Activated T-cell treated with anti-CD3 and anti-CD28 coated beads, Interleukin-2, amount 50 U/mL, for 48 hours (primary cell): ENCODE measurements at regions not wholly inside any gene's neighbourhood (a gene's known extent, or its start where the extent isn't known, plus 50 kb on each side); places are given as distances from the start of the nearest gene placed in this dataset.
A peak's percentile ranks its signal among the peaks of the same experiment; 100 is the strongest.
"Not testable (repeated sequence)": the region's sequence is repeated elsewhere in the genome, so short reads cannot be mapped to it uniquely, and the experiment has no call there.

Experiments
- DNase-seq, 2 experiments: peaks; one replicate each; pipeline ENCODE4 v3.0.0-alpha.2; 2020

DNA sequence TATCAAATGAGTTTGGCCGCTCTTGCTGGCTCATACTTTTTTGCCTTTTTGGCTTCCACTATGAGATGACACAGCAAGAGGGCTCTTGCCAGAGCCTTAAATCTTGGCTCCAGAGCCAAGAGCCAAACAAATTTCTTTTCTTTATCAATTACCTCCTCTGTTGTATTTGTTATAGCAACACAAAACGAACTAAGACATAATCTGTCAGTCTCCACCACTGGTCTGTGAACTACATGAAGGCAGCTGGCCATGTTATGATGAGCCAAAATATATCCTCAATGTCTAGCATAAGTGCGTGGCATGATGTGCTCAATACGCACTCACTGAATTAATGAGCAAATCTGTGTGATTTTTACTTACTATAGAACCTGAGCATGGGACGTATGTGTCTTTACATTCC, 220.0 kb upstream of the ZNF217 start:
- DNase-seq, result peak in 1 of 2 experiments; percentile 0

DNA sequence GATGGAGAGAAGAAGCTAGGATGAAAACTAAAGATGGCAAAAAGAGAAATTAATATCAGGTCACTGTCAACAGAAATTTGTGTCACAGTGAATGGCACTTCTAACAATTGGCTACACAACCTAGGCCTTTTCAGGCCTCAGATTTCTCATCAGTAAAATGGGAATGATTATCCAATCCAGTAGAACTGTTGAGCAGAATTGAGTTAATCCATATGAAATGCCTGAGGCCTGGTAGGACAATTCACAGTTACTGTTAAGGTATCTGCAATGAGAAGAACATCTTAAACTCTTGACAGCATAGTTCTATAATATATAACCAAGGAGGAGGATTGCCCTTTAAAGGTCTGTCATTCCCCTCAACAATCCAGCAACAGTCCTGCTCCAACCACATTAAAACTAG, 217.9 kb upstream of the ZNF217 start:
- DNase-seq, result no peak

DNA sequence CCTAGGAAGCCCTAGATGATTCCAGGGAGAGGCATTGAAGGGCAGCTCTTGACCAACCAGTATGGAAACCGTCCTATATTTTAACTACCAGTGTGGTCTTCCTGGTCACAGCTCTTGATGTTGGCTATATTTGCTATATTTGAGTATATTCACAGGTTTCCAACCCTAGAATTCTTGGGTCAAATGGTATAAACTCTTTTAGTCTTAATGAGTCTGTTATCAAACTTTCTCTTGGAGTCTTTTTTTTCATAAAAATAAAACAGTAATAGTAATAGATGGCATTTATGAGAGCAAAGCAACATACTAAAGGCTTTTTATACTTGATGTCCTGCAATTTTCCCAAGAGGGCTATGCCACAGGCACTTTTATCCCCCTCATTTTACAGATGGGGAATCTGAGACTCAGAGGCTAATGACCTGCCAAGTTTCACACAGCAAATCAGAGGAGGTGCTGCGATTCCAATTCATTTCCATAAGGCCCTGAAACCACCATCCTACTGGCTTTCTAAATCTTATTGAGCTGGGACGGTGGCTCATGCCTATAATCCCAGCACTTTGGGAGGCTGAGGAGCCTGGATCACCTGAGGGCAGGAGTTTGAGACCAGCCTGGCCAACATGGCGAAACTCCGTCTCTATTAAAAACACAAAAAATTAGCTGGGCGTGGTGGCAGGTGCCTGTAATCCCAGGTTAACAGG, 217.2 kb upstream of the ZNF217 start:
- DNase-seq, result no peak

DNA sequence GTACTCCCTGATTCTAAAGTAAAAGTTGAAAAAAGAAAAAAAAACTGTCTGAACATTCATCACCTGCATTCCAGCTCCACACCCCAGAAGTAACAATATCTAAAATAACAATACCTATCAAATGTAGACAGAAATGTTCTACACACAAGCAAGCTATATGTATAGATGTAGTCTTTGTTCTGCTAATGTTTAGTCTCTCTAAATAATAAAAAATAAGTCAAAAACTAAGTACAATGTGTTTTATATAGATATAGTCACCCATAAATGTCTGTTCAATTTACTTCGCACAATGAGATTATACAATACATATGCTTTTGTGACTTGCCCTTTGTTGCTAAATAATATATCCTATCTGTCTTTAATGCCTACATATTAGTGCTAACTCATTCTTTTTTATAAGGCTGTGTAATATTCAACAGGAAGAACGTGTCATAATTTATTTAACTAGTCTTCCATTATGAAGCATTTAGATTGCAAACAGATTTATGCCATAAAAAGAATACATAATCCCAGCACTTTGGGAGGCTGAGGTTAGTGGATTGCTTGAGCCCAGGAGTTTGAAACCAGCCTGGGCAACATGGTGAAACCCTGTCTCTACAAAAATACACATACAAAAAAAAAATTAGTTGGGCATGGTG, 216.2 kb upstream of the ZNF217 start:
- peak in 1 of 2 experiments; percentile 1 for DNase-seq

DNA sequence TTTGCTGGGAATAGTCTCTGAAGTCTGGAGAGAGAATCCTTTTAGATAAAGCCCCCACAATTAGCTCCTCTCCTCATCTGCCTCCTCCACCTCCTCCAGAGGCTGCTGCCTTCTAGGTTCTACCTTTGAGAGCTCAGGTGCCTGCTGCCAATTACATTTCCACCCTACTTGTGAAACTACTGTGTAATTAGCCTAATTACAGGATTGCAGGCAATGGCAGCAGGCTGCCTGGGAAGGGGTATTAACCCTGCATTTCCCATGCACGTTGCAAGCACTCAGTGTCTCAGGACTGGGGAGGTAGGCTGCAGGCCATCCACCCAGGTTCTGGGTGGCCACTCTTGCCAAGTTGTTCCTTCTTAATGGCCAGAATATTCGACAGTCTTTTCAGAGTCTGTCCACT, 215.6 kb upstream of the ZNF217 start:
- DNase-seq, result peak in 1 of 2 experiments; percentile 5

DNA sequence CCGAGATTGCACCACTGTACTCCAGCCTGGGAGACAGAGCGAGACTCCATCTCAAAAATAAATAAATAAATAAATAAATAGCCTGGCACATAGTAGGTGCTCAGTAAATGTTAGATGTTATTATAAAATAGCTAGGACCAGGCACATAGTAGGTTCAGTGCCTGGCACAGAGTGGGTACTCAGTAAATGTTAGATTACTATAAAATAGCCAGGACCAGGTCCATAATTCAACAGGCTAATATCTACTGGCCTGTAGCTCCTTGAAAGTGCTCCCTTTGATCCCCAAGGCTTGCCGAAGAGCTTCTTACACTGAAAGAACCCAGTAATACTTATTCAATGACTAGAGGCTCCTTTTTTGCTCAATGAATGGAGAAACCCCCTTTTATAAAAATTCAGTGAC, 215.1 kb upstream of the ZNF217 start:
- DNase-seq, result no peak

DNA sequence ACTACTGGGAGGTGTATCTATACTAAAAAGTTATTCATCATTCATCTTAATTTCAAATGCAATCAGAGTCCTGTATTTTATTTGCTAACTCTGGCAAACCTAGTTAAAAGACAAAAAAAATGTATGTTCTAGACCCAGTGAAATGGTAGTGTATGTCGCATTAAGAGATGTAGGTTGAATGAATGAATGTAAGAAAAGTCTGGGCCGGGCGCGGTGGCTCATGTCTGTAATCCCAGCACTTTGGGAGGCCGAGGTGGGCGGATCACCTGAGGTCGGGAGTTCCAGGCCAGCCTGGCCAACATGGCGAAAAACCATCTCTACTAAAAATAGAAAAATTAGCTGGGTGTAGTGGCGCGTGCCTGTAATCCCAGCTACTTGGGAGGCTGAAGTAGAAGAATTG, 214.7 kb upstream of the ZNF217 start:
- DNase-seq, result peak in 1 of 2 experiments; percentile 1

DNA sequence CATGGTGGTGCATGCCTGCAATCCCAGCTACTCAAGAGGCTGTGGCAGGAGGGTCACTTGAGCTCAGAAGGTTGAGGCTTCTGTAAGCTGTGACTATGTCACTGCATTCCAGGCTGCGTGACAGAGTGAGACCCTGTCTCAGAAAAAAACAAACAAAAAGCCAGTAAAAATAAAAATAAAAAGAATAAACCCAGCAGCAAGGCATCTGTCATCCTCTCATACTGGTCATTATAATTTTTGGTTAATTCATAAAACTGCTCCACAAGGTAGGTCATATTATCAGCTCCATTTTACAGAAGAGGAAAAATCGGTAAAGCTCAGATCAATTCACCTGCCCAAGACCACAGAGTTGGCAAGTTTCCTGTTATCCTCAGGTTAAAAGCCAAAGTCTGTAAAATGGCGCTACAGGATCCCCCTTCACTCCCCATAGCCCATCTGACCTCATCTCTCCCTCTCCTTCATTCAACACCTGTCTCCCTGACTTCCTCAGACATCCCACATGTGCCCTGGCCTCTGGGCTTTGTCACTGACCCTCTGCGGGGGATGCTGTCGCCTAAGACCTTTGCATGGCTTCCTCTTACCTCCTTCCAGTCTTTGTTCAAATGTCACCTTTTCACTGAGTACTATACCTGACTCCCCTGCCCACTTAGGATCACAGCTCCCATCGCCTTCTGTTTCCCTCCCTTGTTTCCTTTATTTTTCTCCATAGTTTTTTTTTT, 213.2 kb upstream of the ZNF217 start:
- DNase-seq, result peak in 1 of 2 experiments; percentile 8

DNA sequence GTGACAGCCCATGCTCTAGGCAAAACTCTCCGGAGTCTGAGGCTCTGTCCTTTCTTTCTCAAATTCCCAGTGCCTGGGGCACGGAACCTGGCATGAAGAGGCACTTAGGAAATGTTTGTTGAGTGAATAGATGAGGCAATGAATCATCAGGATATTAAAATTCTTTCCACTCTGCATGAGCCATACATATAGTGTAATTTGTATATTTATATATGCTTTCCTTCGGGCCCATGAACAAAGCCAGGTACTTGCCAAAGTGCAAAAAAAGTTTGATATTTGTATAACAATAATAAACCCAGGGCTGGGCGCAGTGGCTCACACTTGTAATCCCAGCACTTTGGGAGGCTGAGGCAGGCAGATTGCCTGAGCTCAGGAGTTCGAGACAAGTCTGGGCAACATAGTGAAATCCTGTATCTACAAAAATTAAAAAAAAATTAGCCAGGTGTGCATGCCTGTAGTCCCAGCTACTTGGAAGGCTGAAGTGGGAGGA, 212.3 kb upstream of the ZNF217 start:
- DNase-seq, result no peak

DNA sequence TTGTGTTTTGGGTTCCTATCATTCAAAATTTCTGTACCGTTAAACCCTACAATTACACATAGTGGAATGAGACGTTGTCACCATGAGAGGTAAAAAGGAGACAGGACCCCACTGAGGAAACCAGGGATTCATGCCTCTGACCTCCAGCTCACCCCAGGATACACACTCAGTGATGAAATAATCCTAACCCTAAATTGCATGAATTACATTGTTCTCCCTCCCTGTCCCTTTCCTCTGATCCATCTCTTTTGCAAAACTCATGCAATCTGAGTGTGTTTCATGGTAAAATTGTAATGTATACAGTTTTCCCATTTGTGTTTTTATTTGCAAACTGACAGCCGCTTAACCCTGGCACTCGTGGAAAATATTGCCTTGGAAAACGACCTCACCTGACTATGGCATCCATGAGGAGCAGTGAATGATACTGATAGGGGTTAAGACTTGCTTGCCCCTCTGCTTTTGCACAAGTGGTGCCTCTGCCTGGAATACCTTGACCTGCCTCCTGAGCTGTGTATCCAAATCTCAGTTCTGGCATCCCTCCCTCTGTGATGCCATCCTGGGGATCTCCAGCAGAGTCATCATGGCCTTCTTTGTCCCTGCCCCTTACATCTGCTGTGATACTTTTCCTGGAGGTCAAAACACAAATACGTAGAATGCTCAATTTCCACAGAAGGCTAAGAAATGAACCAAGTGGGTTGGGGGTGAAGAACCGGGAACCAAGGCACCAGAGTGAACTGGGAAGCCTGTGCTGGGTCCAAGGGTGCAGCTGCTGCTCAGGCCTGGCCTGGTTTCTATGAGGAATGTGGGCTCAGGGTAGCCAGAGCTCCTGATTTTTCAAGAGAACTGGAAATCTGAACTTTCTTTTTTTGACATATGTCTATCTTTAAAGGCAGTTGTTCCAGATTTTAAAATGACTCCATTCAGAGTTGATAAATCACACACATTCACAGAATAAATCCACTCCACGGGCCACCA, 211.6 kb upstream of the ZNF217 start:
- no peak for DNase-seq

DNA sequence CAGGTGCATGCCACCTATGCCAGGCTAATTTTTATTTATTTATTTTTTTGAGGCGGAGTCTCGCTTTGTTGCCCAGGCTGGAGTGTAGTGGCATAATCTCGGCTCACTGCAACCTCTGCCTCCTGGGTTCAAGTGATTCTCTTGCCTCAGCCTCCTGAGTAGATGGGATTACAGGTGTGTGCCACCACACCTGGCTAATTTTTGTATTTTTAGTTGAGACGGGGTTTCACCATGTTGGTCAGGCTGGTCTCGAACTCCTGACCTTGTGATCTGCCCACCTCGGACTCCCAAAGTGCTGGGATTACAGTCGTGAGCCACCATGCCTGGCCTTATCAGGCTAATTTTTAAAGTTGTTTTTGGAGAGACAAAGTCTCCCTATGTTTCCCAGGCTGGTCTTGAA, 210.7 kb upstream of the ZNF217 start:
- DNase-seq, result not testable (repeated sequence)

DNA sequence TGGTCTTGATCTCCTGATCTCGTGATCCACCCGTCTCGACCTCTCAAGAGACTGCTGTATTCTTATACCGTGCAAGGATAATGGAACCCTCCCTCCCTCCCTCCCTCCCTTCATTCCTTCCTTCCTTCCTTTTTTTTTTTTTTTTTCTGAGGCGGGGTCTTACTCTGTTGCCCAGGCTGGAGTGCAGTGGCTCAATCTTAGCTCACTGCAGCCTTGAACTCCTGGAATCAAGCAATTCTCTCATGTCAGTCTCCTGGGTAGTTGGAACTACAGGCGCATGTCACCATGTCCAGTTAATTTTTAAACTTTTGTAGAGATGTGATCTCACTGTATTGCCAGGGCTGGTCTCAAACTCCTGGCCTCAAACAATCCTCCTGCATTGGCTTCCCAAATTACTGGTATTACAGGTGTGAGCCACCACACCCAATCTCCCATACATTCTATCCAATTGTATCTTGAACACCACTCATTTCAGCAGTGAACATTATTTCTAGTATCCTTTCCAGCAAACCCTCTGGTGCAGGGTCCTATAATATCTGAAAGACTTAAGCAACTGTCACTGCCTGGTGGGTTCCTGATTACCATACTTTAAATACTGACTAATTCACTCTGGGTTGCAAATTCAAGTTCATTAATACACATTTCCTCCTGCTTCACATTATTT, 210.0 kb upstream of the ZNF217 start:
- no peak for DNase-seq

DNA sequence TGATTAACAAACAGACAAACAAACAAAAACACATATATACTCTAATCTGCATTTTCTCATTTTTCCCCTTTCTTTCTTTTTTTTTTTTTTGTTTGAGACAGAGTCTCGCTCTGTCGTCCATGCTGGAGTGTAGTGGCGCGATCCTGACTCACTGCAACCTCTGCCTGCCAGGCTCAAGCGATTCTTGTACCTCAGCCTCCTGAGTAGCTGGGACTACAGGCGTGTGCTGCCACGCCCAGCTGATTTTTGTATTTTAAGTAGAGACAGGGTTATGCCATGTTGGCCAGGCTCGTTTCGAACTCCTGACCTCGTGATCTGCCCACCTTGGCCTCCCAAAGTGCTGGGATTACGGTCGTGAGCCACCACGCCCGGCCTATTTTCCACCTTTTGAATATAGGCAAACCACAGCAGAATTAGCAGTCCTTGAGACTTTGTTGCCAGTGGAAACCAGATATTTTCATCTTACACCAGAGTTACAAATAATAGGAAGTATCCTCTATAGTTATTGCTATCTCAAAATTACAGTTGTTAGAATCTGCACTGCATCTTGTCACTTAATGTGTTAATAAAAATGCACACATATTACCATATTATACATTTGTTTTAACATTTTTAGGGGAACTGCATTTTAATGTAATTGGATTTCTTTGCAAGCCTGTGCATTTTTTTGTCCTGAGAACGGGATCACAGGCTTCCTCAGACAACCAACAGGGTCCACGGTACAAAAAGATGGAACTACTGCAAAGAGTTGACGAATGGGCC, 208.2 kb upstream of the ZNF217 start:
- no peak for DNase-seq

DNA sequence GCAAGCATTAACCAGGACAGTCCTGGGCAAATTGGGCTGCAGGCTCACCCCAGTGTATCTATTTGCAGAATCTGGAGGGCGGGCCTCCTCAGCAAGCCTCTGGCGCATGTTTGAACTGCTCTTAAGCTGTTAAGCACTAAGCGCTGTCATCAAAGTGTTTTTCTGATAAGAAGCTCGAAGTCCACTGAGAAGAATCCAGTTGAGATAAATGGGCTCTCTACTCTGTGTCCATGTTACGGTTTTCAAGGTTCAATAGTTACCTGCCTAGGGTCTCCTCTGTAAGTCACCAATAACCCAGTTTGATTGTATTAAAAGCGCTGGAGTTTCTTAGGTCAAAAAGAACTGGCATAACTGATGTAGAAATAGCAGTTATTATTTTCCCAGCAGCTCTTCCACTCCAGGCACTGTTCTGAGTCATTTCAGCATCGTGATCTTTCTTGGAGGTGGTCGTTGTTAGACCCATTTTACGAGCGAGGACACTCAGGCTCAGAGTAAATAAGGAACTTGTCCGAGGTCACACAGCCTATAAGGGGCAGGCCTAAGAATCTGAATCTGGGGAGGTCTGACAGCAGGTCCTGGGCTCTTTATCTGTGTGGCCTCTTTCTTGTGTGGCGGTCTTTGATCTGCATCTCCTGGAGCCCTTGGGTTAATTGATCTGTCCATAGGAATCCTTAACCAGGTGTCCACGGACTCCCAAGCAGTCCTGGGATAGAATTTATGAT, 207.4 kb upstream of the ZNF217 start:
- no peak for DNase-seq

DNA sequence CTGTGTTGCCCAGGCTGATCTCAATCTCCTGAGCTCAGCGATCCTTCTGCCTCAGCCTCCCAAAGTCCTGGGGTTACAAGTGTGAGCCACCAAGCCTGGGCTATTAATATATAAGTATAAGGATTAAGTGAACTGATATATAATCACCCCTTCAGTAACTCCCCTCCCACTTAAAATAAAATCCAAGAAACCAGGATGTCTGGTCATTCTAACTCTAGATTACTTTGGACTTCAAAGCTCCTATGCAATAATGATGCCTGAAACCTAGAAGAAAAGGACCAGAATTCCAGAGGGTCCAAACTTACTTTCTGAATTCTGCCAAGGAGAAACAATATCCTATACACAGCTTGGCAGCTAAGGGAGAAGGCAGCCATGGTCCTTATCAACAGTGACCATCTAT, 206.8 kb upstream of the ZNF217 start:
- no peak for DNase-seq

DNA sequence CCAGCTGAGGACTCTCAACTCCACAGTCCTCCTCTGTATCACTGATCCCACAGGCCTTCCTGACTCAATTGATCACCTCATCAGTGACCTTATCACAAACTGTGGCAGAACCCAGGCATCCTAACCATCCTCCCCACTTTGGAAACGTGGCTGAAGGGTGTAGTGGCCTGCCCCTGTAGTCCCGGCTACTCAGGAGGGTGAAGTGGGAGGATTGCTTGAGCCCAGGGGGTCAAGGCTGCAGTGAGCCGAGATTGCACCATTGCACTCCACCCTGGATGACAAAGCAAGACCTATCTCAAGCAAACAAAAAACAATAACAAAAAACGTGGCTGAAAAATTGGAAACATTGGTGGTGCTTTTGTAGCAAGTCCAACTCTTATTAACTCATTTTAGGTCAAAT, 203.4 kb upstream of the ZNF217 start:
- peak in 1 of 2 experiments; percentile 1 for DNase-seq

DNA sequence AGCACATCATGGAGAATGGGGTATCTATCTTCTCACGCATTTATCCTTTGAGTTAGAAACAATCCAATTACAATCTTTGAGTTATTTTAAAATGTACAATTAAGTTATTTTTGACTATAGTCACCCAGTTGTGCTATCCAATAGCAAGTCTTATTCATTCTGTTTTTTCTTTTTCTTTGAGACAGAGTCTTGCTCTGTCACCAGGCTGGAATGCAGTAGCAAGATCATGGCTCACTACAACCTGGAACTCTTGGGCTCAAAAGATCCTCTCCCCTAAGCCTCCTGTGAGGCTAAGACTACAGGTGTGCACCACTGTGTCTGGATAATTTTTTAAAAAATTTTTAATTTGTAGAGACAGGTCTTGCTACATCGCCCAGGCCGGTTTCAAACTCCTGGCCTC, 201.5 kb upstream of the ZNF217 start:
- peak in 1 of 2 experiments; percentile 1 for DNase-seq

DNA sequence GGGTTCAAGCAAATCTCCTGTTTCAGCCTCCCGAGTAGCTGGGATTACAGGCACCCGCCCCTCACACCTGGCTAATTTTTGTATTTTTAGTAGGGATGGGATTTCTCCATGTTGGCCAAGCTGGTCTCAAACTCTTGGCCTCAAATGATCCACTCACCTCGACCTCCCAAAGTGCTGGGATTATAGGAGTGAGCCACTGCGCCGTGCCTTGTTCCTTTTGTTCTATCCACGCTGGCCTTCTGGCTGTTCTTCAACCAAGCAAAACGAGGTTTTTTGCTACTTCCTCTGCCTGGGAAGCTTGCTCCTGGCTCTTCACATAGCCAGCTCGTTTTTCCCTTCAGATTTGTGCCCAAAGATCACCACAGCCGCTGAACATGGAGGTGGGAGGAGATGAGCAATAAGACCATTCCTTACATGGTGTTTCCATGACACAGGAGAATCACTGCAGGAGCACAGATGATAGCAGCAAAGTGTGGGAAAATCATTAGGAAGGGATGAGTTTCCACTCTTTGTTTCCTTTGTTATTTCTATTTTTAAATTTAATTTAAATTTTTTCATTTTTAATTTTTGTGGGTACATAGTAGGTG, 201.0 kb upstream of the ZNF217 start:
- DNase-seq, result peak in 1 of 2 experiments; percentile 5

DNA sequence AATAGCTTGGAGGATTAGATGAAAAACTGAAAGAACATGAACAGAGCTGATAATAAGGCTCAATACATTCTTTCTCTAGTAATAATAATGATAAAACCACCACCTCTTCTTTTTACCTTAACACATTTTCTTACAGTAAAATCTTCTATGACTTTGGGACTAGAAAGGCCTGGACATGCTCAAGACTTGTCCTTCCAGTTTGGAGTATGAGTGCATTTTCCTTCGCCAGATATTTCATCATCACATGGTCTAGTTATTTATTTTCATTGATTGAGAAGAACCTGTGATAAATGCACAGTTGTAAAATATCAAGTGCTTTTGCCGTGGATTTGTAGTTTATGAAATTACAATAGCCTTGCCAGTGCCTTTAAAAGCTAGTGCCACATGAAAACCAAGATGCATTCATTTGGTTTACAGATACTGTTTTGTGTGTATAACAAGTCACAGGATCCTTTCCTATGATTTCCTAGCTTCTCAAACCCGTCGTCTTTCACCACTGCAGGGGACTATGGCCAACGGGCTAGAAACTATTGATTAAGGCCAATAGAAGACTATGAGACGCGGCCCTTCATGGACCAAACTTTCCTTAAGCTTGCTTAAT, 200.2 kb upstream of the ZNF217 start:
- no peak for DNase-seq
